ENCODE measurements at regions not wholly inside any gene's neighbourhood (a gene's known extent, or its start where the extent isn't known, plus 50 kb on each side); places are given as distances from the start of the nearest gene placed in this dataset.
"Not testable (repeated sequence)": the region's sequence is repeated elsewhere in the genome, so short reads cannot be mapped to it uniquely, and the experiment has no call there.

GRCh38 chr13:109940637-109941036, 154.3 kb upstream of the IRS2 start:
- DNase-seq = no peak

DNA sequence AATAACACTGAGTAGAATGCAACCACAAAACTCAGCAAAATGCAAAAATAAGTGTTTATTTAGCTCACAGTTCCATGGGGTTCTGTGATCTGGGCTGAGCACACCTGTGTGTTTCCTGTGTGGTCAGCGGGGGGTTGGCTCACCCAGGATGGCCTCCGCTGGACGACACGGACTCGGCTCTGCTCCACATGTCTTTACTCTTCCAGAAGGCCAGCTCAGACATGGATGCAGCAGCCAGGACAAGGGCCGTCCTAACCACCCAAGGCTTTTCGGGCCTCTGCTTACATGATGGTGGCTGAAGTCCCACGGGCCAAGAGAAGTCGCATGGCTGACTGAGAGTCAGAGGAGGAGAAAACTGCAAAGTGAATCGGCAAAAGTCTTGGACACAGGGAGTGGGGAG, 153.5 kb upstream of the IRS2 start:
- DNase-seq = no peak

DNA sequence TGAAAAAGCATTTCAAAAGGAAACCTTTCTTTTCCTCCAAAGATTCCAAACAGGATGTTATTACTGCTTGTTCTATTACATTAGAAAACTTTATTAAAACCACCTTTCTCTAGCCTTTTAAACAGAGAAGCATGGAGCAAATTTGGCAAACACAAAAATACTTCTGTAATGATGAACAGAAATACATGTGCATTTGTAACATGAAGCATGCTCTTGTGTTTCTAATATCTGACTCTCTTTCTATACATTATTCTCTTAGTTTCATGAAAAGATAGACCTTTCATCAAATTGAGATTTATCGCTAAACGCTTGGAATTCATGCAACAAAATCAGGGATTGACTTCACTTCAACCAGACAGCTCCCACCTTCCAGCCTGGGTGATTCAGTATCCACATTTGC, 152.8 kb upstream of the IRS2 start:
- DNase-seq = no peak

- no peak for DNase-seq
These were observed 152.0 kb upstream of the IRS2 start for GRCh38 chr13:109938255-109938936.

DNA sequence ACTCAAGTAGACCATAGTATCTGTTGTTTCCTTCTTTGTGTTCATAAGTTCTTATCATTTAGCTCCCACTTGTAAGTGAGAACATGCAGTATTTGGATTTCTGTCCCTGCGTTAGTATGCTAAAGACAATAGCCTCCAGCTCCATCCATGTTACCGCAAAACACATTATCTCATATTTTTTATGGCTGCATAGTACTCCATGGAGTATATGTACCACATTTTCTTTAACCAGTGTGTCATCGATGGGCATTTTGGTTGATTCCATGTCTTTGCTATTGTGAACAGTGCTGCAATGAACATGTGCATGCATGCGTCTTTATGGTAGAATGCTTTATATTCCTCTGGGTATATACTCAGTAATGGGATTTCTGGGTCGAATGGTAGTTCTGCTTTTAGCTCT, 148.1 kb upstream of the IRS2 start:
- DNase-seq = not testable (repeated sequence)

DNA sequence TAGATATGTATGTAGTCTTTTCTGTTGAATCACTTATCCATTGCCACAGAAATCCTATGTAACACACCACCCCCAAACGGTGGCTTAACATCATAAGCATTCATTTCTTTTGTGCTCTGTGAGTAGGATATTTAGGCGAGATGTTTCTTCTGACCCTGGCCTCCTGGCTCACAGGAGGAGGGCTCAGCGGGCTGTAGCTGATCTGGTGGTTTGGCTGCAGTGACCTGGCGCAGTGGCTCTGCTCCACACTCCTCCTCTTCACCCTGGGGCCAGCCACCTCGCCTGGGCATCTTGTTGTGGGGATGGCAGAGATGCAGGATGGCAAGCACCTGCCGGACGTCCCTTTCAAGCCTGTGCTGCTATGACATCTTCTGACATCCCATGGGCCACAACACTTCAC, 147.1 kb upstream of the IRS2 start:
- DNase-seq = no peak

DNA sequence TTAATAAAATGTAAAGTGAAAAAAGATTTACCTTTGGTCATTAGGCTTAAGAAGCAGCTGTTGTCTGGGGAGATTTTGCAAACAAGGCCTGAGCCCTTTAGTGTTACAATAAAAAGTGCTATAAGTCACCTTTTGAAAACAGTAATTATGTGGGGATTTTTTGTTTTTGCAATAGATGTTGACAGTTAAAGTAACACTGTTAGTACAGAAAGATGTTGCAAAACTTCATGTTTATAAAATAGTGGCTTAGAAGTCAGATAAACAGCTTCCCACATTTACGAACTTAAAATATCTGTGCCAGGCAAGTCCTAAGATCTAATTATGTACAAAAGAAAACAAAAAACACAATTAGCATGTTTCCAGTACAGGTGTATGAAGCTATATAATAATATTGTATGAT, 138.0 kb upstream of the IRS2 start:
- DNase-seq = no peak

DNA sequence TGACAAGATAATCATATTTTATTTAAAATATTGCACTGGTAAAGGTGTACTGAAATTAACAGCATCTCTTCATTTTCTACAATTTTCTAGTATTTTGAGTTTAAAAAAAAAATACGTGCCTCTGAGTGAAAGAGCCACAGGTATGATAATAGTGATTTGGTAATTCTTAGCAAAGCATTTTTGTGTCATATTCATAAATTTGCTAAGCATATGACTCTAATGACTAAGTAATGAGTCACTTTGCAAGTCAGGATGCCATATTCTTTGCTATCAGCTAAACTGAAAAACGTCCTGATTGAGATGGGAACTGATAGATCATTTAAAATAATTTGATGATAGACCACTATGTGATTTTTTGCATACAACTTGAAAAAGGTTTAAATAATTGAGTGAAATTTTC, 136.1 kb upstream of the IRS2 start:
- no peak for DNase-seq

DNA sequence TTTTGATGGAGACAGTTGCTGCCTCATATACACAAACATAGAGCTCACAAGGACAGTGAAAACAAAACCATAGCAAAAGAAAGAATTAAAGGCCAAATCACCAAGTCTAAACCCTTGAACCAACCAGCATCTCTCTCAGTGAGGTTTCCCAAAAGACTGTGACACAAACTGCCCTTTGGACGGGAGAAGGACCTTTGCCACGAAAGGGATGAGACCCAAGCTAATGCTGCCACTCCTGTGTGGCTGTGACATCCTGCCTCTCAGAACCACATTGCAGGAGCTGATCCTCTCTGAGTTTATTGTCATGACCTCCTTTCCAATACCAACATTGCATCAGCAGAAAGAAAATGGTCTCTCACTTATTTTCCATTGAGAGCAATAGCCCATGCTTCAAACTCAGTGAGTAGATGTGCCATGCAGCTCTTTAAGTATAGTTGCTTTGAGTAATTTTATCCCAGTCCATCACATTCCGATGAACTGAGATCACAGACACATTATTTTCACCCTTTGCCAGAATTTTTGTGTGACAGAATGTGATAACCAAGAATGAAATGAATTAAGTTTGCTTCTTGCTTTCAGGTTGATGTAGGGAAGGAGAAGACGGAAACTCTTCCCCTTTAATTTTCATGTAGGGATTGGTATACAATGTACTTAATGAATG, 133.5 kb upstream of the IRS2 start:
- no peak for DNase-seq

GRCh38 chr13:109918179-109918711, 131.9 kb upstream of the IRS2 start:
- peak in 15 of 56 donors; percentile 1 to 51 (median 13) for DNase-seq

DNA sequence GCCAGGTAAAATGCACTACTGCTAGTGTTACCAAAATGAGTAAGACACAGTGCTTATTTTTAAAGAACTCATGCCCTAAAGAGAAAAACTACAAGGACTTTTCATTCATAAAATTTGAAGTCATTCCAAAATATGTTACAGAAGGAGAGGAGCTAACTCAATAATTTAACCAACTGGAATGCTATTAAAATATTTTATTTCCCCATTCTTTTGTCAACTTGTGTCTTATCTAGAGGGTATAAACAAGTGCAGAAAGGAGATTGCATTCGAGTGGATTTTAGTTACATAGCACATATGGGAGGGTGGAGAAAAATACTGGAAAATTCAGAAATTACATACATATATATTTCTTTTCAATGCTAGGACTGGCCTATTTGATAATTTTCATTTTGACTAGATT, 131.0 kb upstream of the IRS2 start:
- no peak for DNase-seq

DNA sequence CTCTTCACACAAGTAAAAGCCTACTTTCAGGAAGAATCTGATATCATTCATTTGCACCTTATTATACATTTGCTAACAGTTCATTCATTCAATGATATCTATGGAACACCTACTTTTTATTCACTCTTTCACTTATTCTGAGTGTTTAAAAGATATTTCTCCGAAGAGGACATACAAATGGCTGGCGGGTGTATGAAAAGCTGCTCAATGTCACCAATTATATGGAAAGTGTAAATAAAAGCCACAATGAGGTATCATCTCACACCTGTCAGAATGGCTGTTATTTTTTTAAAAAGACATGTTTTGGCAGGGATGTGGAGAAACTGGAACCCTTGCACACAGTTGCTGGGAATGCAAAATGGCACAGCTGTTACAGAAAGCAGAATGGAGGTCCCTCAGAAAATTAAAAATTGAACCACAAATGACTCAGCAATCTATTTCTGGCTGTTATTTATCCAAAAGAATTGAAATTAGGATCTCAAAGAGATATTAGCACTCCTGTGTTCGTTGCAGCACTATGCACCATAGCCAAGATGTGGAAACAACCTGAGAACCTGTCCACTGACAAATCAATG, 127.6 kb upstream of the IRS2 start:
- no peak for DNase-seq

- DNase-seq = no peak
These were observed 126.8 kb upstream of the IRS2 start for GRCh38 chr13:109913186-109913585.

DNA sequence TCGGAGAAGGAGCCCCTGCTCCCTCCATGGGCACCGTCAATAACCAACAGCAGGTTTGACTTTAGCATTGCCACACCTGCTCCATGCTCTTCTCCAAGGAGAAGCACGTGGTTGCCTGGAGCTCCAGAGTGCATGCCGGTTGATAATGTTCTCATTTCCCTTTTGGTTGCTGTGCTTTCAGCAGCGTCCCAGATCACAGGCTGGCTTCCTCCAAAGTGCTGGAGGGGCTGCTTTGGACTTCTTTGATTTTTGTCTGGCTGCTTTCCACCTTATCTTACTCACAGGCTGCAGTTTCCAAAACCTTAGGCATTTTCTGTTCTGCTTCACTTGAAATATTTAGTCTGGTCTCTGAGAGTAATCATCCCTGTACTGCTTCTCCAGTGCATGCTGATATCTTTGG, 123.8 kb upstream of the IRS2 start:
- no peak for DNase-seq

GRCh38 chr13:109906976-109907375, 120.6 kb upstream of the IRS2 start:
- DNase-seq = no peak

GRCh38 chr13:109904218-109904617, 117.8 kb upstream of the IRS2 start:
- DNase-seq = no peak

DNA sequence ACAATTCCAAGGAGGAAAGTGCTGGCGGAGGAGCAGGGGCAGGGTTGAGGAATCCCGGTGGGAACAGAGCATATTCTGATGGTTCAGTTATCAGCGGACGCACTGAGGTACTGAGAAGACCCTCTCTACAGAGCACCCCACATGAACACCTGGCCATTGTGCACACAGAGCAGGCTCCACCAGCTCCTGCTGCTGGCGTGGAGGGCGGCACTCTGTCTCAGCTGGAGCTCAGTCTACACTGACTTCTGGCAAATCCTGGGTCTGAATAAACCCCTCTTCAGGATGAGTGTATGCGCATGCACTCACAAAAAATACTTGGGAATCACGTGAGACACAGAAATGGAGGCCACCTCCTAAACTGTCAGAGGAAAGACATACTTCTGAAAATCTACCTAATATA, 114.4 kb upstream of the IRS2 start:
- no peak for DNase-seq

GRCh38 chr13:109900320-109900719, 113.9 kb upstream of the IRS2 start:
- DNase-seq = no peak

DNA sequence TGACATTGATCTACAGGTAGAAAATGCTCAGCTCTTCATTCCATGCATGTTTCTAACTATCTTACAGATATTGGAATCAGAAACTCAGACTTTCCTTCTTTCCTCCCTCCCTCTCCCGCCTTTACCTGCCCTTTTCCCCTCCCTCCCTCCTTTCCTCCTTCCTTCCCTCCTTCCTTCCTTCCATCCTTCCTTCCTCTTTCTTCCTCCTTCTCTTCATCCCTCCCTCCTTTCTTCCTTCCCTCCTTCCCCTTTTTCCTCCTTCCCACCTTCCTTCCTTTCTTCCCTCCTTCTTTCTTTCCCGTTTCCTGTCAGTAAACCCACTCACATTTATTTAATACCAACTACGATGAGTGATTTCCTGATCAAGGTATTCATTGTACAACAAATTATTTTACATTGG, 113.4 kb upstream of the IRS2 start:
- no peak for DNase-seq

- DNase-seq = no peak
These were observed 112.9 kb upstream of the IRS2 start for GRCh38 chr13:109899316-109899715.

DNA sequence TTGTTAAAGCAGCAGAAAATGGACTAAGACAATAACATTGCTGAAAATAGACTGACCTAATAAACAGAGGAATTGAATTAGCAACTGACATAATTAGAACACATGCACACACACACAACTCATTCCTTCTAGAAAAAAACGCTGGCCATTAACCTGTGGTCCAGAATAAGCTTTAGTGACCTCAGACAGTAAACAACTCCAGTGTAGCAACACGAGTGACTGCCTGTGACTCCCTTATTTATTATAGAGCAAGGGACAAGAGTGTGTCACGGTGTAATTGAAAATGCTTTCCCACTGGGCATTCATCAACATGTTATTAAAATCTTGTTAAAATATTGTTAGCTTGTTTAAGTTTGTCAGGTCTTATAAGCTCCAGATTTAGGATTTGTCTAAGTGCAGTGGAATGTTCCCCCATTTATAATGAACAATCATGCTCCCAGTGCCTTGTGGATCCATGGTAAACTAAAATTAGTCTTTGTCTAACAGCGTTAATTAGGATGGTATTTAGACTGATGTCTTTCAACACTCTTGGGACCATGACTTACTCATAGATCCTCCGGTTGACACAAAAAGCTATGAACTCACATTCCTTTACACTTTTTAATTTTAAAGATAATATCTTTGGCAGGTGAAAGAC, 111.7 kb upstream of the IRS2 start:
- DNase-seq = no peak

- DNase-seq = no peak
These were observed 105.7 kb upstream of the IRS2 start for GRCh38 chr13:109892101-109892500.

Measured in nucleus accumbens (tissue), 56 donors.